HepG2 (cell line): ENCODE measurements at regions not wholly inside any gene's neighbourhood (a gene's known extent, or its start where the extent isn't known, plus 50 kb on each side); places are given as distances from the start of the nearest gene placed in this dataset.
"Not testable (repeated sequence)": the region's sequence is repeated elsewhere in the genome, so short reads cannot be mapped to it uniquely, and the experiment has no call there.

Experiments
- ATAC-seq: fragments of 200-7000 bp; cut with Tn5 transposase; 3 replicates; pipeline ENCODE4 v1.9.1; 2020; ENCODE audit warnings: mild to moderate bottlenecking, moderate library complexity
- BruUV-seq: library from RNA; stranded (reverse); fragments of 400-500 nt; replicated peaks from 2 replicates; lab custom pipeline; 2021; lab: Mats Ljungman, UMichigan
- CTCF ChIA-PET: fragments of 300-600 bp; formaldehyde crosslinking; extraction: SDS; loops from one replicate; lab custom pipeline; 2021; ENCODE audit warnings: low total read pairs, inconsistent platforms, low intra/inter-chr PET ratio; lab: Yijun Ruan, JAX
- POLR2A ChIA-PET: fragments of 350-600 bp; sonication (Branson Sonifier 250); formaldehyde crosslinking; loops from one replicate; lab custom pipeline; 2020; ENCODE audit warnings: antibody characterized with exemption, inconsistent platforms; lab: Yijun Ruan, JAX
- DNase-seq: peaks from one replicate; pipeline ENCODE4 v3.0.0-alpha.2; 2015; ENCODE audit warnings: low spot score
- FAIRE-seq: peaks from 3 replicates; lab custom pipeline; 2011; peaks lifted over from hg19 to GRCh38; lab: Jason Lieb, UNC
- H2AFZ ChIP-seq: one replicate; pipeline ENCODE4 v1.6.1; 2011; ENCODE audit warnings: low read length, inconsistent platforms
- H3K27ac ChIP-seq: fragments of 300-600 bp; 3 replicates; pipeline ENCODE4 v1.8.0; 2011; ENCODE audit warnings: mixed run types, mild to moderate bottlenecking, mixed read lengths, low read length, inconsistent platforms; ENCODE audit not compliant: insufficient read depth; ENCODE audit errors: extremely low read length
- H3K27me3 ChIP-seq, 2 experiments: fragments of 200-600 bp in 1 of 2; 2 replicates in 1 of 2; 3 replicates in 1 of 2; pipeline versions ENCODE4 v1.6.0 to v1.8.0; 2011; ENCODE audit warnings: low read length in 2 of 2, mild to moderate bottlenecking in 2 of 2, moderate library complexity in 2 of 2, inconsistent platforms in 1 of 2; ENCODE audit not compliant: insufficient read depth in 2 of 2, control insufficient read depth in 1 of 2
- H3K36me3 ChIP-seq, 2 experiments: fragments of 200-600 bp in 1 of 2; replicated peaks in 1 of 2; 2 replicates in 1 of 2; 3 replicates in 1 of 2; pipeline versions ENCODE4 v1.5.1 to v1.8.0; 2011; ENCODE audit warnings: low read length in 2 of 2, inconsistent platforms in 1 of 2; ENCODE audit not compliant: insufficient read depth in 2 of 2, control insufficient read depth in 1 of 2
- H3K4me1 ChIP-seq: 2 replicates; pipeline ENCODE4 v1.5.1; 2012; ENCODE audit warnings: low read length, inconsistent platforms; ENCODE audit not compliant: insufficient read depth
- H3K4me2 ChIP-seq: 2 replicates; pipeline ENCODE4 v1.6.0; 2011; ENCODE audit warnings: low read depth, low read length, inconsistent platforms
- H3K4me3 ChIP-seq, 3 experiments: fragments of 200-600 bp in 1 of 3; sonication (generic), shearing (Covaris generic) in 1 of 3; replicated peaks in 1 of 3; 2 replicates each; pipeline ENCODE4 v1.5.1; 2011 to 2016; ENCODE audit warnings: low read length in 3 of 3, inconsistent platforms in 2 of 3, low read depth in 2 of 3, mild to moderate bottlenecking in 2 of 3, control low read depth in 1 of 3, mixed read lengths in 1 of 3; ENCODE audit not compliant: insufficient read depth in 1 of 3
- H3K79me2 ChIP-seq: one replicate; pipeline ENCODE4 v1.6.1; 2011; ENCODE audit warnings: low read length, inconsistent platforms; ENCODE audit not compliant: insufficient read depth
- H3K9ac ChIP-seq: 2 replicates; pipeline ENCODE4 v1.6.0; 2011; ENCODE audit warnings: mild to moderate bottlenecking, low read depth, low read length, inconsistent platforms; ENCODE audit not compliant: insufficient read depth
- H3K9me3 ChIP-seq: 2 replicates; pipeline ENCODE4 v1.5.1; 2012; ENCODE audit warnings: mild to moderate bottlenecking, low read length
- H4K20me1 ChIP-seq: 2 replicates; pipeline ENCODE4 v1.6.0; 2011; ENCODE audit warnings: inconsistent platforms, mild to moderate bottlenecking, low read length, moderate library complexity; ENCODE audit not compliant: insufficient read depth
- BRD4 ChIP-seq: sonication (generic); formaldehyde crosslinking; IDR thresholded peaks from 2 replicates; pipeline ENCODE4 v1.4.0; 2020; ENCODE audit warnings: missing genetic modification reagents
- CBX5 ChIP-seq: sonication (generic); formaldehyde crosslinking; IDR thresholded peaks from 2 replicates; pipeline ENCODE4 v1.4.0; 2020; ENCODE audit warnings: missing genetic modification reagents, borderline replicate concordance
- MATR3 ChIP-seq: sonication (generic); formaldehyde crosslinking; IDR thresholded peaks from 2 replicates; pipeline ENCODE4 v1.4.0; 2020; ENCODE audit warnings: missing genetic modification reagents
- PREB ChIP-seq: sonication (generic); formaldehyde crosslinking; IDR thresholded peaks from 2 replicates; pipeline ENCODE4 v1.4.0; 2020; ENCODE audit warnings: missing genetic modification reagents
- RXRA ChIP-seq: sonication (generic); formaldehyde crosslinking; IDR thresholded peaks from 2 replicates; pipeline ENCODE4 v1.5.1; 2020; ENCODE audit warnings: missing genetic modification reagents
- ZNF143 ChIP-seq: sonication (generic); formaldehyde crosslinking; IDR thresholded peaks from 2 replicates; pipeline ENCODE4 v1.4.0; 2020; ENCODE audit warnings: missing genetic modification reagents
- ZNF768 ChIP-seq: sonication (generic); formaldehyde crosslinking; IDR thresholded peaks from 2 replicates; pipeline ENCODE4 v1.4.0; 2020; ENCODE audit warnings: missing genetic modification reagents
- ZNF773 ChIP-seq: sonication (generic); formaldehyde crosslinking; IDR thresholded peaks from 2 replicates; pipeline ENCODE4 v1.4.0; 2020; ENCODE audit warnings: missing genetic modification reagents, borderline replicate concordance
- WGBS: methylation state at CpG from one replicate; pipeline ENCODE4 v1.1.6; 2017; ENCODE audit warnings: low lambda C conversion rate; 5-methylcytosine and 5-hydroxymethylcytosine counted together
- in situ Hi-C: cut with HindIII; loops from 2 replicates; pipeline ENCODE4 v1.10.0; 2017; ENCODE audit warnings: low pct_unique_long_range_greater_than_20kb; ENCODE audit not compliant: extremely low pct_ligation_motif_present
- intact Hi-C: fragments of 100-400 bp; cut with micrococcal nuclease; formaldehyde crosslinking; loops from one replicate; pipeline ENCODE4 v1.10.0; 2022; ENCODE audit not compliant: unreplicated experiment
- TF ChIP-seq, protein P1 (sequence below): sonication (generic); formaldehyde crosslinking; IDR thresholded peaks from 2 replicates; pipeline ENCODE4 v1.4.0; 2020; ENCODE audit warnings: missing genetic modification reagents

- H3K36me3 ChIP-seq, CTCF ChIA-PET, H3K27me3 ChIP-seq, H3K4me2 ChIP-seq, in situ Hi-C loops, H3K4me3 ChIP-seq, H3K4me1 ChIP-seq, H3K27ac ChIP-seq, H3K9ac ChIP-seq, ATAC-seq, H3K79me2 ChIP-seq, H2AFZ ChIP-seq, FAIRE-seq, BruUV-seq, POLR2A ChIA-PET, H4K20me1 ChIP-seq, intact Hi-C loops: not testable (repeated sequence)
- peak; percentile 11 for DNase-seq
- 72% methylated on average over 17 of the region's 24 CpGs for WGBS
- 0 out of 2 replicates have a peak, but pooled peaks have one; percentile 27 for TF ChIP-seq BRD4 (CRISPR knock-in tag)
- TF ChIP-seq ZNF768 = peak; percentile 68; the same call in 1 of the 2 replicates
- TF ChIP-seq PREB (CRISPR knock-in tag) = 0 out of 2 replicates have a peak, but pooled peaks have one; percentile 29
- TF ChIP-seq ZNF143 (CRISPR knock-in tag) = peak; percentile 16; the same call in 1 of the 2 replicates
- peak; percentile 82; the same call in 1 of the 2 replicates for TF ChIP-seq MATR3 (CRISPR knock-in tag)
- TF ChIP-seq RXRA (CRISPR knock-in tag) = peak; percentile 33; the same call in 1 of the 2 replicates
- peak; percentile 77; the same call in 1 of the 2 replicates for TF ChIP-seq ZNF773 (CRISPR knock-in tag)
- TF ChIP-seq, protein P1, sequence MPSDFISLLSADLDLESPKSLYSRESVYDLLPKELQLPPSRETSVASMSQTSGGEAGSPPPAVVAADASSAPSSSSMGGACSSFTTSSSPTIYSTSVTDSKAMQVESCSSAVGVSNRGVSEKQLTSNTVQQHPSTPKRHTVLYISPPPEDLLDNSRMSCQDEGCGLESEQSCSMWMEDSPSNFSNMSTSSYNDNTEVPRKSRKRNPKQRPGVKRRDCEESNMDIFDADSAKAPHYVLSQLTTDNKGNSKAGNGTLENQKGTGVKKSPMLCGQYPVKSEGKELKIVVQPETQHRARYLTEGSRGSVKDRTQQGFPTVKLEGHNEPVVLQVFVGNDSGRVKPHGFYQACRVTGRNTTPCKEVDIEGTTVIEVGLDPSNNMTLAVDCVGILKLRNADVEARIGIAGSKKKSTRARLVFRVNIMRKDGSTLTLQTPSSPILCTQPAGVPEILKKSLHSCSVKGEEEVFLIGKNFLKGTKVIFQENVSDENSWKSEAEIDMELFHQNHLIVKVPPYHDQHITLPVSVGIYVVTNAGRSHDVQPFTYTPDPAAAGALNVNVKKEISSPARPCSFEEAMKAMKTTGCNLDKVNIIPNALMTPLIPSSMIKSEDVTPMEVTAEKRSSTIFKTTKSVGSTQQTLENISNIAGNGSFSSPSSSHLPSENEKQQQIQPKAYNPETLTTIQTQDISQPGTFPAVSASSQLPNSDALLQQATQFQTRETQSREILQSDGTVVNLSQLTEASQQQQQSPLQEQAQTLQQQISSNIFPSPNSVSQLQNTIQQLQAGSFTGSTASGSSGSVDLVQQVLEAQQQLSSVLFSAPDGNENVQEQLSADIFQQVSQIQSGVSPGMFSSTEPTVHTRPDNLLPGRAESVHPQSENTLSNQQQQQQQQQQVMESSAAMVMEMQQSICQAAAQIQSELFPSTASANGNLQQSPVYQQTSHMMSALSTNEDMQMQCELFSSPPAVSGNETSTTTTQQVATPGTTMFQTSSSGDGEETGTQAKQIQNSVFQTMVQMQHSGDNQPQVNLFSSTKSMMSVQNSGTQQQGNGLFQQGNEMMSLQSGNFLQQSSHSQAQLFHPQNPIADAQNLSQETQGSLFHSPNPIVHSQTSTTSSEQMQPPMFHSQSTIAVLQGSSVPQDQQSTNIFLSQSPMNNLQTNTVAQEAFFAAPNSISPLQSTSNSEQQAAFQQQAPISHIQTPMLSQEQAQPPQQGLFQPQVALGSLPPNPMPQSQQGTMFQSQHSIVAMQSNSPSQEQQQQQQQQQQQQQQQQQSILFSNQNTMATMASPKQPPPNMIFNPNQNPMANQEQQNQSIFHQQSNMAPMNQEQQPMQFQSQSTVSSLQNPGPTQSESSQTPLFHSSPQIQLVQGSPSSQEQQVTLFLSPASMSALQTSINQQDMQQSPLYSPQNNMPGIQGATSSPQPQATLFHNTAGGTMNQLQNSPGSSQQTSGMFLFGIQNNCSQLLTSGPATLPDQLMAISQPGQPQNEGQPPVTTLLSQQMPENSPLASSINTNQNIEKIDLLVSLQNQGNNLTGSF (CRISPR knock-in tag) = 0 out of 2 replicates have a peak, but pooled peaks have one; percentile 32
- peak; percentile 45; the same call in 1 of the 2 replicates for TF ChIP-seq CBX5
- H3K9me3 ChIP-seq = peaks cover 19% of the 10 kb centered on the region
Measured at GRCh38 chr7:56373314-56373713, 257.1 kb upstream of the NUPR2 start.
